A204.1 (cell line): ENCODE measurements at regions not wholly inside any gene's neighbourhood (a gene's known extent, or its start where the extent isn't known, plus 50 kb on each side); places are given as distances from the start of the nearest gene placed in this dataset.
A peak's percentile ranks its signal among the peaks of the same experiment; 100 is the strongest.

Source experiments
- FAIRE-seq: peaks from 2 replicates; lab custom pipeline; 2012; peaks lifted over from hg19 to GRCh38; lab: Jason Lieb, UNC

- no peak for FAIRE-seq
These were observed 56.9 kb upstream of the ATP5PO start for GRCh38 chr21:33972539-33972938.

- FAIRE-seq, result no peak
These were observed 55.9 kb upstream of the ATP5PO start for GRCh38 chr21:33971492-33972013.

DNA sequence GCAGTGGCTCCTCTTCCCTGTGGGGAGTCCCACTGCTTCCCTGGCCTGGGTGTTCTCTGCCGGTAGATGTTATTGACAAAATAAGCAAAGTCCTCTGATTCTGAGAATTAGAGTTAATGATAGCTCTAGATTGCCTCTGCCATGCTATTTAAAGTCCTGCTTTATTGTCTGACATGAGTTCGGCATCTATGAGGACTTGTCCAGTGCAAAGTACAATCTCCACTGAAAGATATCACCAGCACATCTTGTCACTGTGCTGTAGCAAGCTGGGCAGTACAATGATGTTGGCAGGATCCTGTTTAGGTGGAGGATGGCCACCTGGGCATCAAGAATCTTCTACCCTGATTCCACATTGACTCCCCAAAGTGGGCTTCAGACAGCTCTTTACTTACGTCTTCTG lies 54.0 kb upstream of the ATP5PO start:
- no peak for FAIRE-seq

DNA sequence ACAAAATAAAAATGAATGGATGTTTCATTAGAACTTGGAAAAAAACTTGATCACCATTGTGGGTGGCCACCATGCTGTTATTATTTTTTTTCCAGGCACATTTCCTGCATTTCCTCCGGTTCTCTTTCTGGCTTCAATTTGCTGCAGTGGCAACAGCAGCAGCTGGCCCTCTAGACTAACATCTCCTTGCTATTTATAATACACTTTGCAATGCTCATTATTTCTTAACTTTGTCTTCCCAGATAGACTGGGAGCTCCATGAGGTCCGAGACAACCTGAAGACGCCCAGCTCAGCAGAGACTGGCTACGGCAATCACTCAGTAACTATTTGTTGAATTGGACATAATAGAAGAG lies 53.4 kb upstream of the ATP5PO start:
- no peak for FAIRE-seq

DNA sequence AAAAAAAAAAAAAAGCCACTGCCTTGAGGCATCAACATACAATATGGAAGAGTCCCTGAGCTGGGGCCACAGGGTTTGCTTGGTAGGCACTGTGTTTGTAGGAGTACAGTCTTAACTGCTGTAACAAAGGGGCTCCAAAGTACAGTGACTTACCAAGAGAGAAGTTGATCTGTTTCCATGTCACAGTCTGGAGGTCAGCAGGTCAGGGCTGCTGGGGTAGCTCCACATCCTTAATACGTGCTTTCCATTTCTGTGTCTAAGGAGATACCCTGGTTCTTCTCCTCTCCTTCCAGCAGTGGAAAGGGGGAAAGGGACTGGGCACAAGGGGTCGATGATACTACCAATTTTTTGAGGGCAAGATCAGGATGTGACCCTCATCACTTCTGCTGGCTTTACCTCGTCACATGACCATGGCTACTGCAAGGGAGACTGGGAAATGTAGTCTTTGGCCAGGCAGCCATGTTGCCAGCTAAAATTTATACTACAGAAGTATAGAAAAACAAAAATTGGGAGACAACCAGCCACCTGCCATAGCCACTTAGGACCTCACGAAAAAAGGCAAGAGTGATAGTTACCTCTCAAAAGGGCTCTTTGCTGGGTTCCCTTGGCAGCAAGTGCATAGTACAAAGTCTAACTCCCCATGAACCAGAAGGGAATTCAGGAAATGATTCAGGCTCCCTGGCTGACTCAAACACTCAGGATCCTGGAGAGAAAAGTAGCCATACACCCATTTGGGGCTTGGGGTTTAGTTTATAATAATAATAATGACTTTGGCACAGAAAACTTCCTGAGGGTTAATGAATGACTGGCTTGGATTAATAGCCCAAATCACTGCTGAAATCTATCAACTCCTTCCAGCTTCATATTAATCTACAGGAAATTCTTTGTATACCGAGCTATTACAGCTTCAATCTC lies 52.7 kb upstream of the ATP5PO start:
- FAIRE-seq, result no peak

- FAIRE-seq, result no peak
These were observed 51.5 kb upstream of the ATP5PO start for GRCh38 chr21:33967086-33967571.

DNA sequence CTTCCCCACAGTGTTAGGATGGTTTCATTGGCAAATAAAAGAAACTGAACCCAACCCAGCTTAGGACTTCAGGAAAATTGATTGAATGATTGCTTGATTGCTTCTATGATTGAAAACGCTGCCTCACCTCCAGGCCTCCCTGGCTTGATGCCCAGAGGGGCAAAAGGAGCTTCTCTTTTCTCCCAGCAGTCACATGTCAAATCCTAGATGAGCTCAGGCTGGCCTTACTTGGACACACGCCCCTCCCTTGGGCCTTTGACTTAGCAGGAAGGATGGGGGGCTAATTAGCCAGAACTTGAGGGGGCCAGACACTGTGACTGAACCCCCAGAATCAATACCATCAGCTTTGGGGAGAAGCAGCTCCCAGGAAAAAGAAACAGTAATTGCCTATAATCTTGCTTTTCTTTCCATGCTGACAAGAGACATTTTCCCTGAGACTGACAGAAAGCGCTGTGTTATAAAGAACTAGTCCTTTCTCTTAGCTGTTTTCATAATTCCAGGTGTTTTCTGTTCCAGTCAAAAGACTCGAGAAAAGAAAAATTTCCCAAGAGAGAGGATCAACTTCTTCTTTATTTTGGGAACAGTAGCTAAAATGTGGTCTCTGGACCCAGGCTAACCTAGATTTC lies 50.8 kb upstream of the ATP5PO start:
- no peak for FAIRE-seq

DNA sequence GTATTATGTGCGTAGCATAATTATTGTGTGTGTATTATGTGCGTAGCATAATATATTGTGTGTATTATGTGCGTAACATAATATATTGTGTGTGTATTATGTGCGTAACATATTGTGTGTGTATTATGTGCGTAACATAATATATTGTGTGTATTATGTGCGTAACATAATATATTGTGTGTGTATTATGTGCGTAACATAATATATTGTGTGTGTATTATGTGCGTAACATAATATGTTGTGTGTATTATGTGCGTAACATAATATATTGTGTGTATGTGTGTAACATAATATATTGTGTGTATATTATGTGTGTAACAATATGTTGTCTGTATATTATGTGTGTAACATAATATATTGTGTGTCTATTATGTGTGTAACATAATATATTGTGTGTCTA lies 50.1 kb upstream of the ATP5PO start:
- FAIRE-seq, result peak; percentile 51
